IPS-20b (cell line): ENCODE measurements at regions not wholly inside any gene's neighbourhood (a gene's known extent, or its start where the extent isn't known, plus 50 kb on each side); places are given as distances from the start of the nearest gene placed in this dataset.
"Not testable (repeated sequence)": the region's sequence is repeated elsewhere in the genome, so short reads cannot be mapped to it uniquely, and the experiment has no call there.

Source experiments
- H3K27ac ChIP-seq: one replicate; pipeline ENCODE4 v1.5.1; 2013; ENCODE audit warnings: low read length
- H3K27me3 ChIP-seq: 2 replicates; pipeline ENCODE4 v1.6.1; 2013; ENCODE audit warnings: mild to moderate bottlenecking, low read length, inconsistent platforms; ENCODE audit not compliant: insufficient read depth
- H3K36me3 ChIP-seq: 2 replicates; pipeline ENCODE4 v1.6.1; 2013; ENCODE audit warnings: low read depth, mild to moderate bottlenecking, inconsistent platforms, low read length, moderate library complexity; ENCODE audit not compliant: insufficient read depth
- H3K4me1 ChIP-seq: 2 replicates; pipeline ENCODE4 v1.6.1; 2013; ENCODE audit warnings: mild to moderate bottlenecking, control low read depth, inconsistent platforms, low read length, moderate library complexity; ENCODE audit not compliant: insufficient read depth
- H3K4me3 ChIP-seq: 2 replicates; pipeline ENCODE4 v1.5.1; 2013; ENCODE audit warnings: mild to moderate bottlenecking, low read length, inconsistent platforms
- H3K9ac ChIP-seq: 2 replicates; pipeline ENCODE4 v1.6.1; 2013; ENCODE audit warnings: low read depth, mild to moderate bottlenecking, inconsistent platforms, low read length, moderate library complexity
- H3K9me3 ChIP-seq: 2 replicates; pipeline ENCODE4 v1.6.1; 2013; ENCODE audit warnings: mild to moderate bottlenecking, low read depth, low read length, inconsistent platforms; ENCODE audit not compliant: insufficient read depth

GRCh38 chrX:28408017-28408723 is 179.1 kb upstream of the IL1RAPL1 start:
- Histone ChIP-seq H3K4me1 (no peaks in the 10 kb centered on the region), H3K27me3 (no peaks in the 10 kb centered on the region), H3K27ac (no peak overlapping the region), H3K4me3 (no peak overlapping the region), H3K9ac (no peak overlapping the region), H3K36me3 (no peaks in the 10 kb centered on the region), H3K9me3 (no peaks in the 10 kb centered on the region)

- Histone ChIP-seq H3K9me3 (no peaks in the 10 kb centered on the region), H3K27ac (no peak overlapping the region), H3K36me3 (no peaks in the 10 kb centered on the region), H3K27me3 (no peaks in the 10 kb centered on the region), H3K4me3 (no peak overlapping the region), H3K4me1 (no peaks in the 10 kb centered on the region), H3K9ac (no peak overlapping the region)
Measured at GRCh38 chrX:28398342-28398741, 188.9 kb upstream of the IL1RAPL1 start.

- Histone ChIP-seq H3K9ac (no peak overlapping the region), H3K4me1 (no peaks in the 10 kb centered on the region)
Measured at GRCh38 chrX:28391528-28391927, 195.7 kb upstream of the IL1RAPL1 start.

GRCh38 chrX:28379103-28379502 is 208.1 kb upstream of the IL1RAPL1 start:
- Histone ChIP-seq H3K9ac (no peak overlapping the region), H3K4me1 (no peaks in the 10 kb centered on the region), H3K9me3 (no peaks in the 10 kb centered on the region), H3K4me3 (no peak overlapping the region), H3K27me3 (no peaks in the 10 kb centered on the region), H3K27ac (no peak overlapping the region), H3K36me3 (no peaks in the 10 kb centered on the region)

More at GRCh38 chrX:28391528-28391927, 195.7 kb upstream of the IL1RAPL1 start:
- no peaks in the 10 kb centered on the region for H3K36me3 ChIP-seq
- H3K9me3 ChIP-seq, result no peaks in the 10 kb centered on the region
- H3K27ac ChIP-seq, result no peak overlapping the region
- no peaks in the 10 kb centered on the region for H3K27me3 ChIP-seq
- H3K4me3 ChIP-seq, result no peak overlapping the region

GRCh38 chrX:28367649-28368048 is 219.6 kb upstream of the IL1RAPL1 start:
- not testable (repeated sequence) for H3K4me3 ChIP-seq, H3K36me3 ChIP-seq, H3K9ac ChIP-seq, H3K9me3 ChIP-seq, H3K4me1 ChIP-seq, H3K27me3 ChIP-seq, H3K27ac ChIP-seq

- Histone ChIP-seq H3K9ac (no peak overlapping the region), H3K36me3 (no peaks in the 10 kb centered on the region), H3K4me3 (no peak overlapping the region), H3K4me1 (no peaks in the 10 kb centered on the region), H3K27me3 (no peaks in the 10 kb centered on the region), H3K9me3 (no peaks in the 10 kb centered on the region), H3K27ac (no peak overlapping the region)
Measured at GRCh38 chrX:28351801-28352200, 235.4 kb upstream of the IL1RAPL1 start.

- H3K27me3 ChIP-seq, result no peaks in the 10 kb centered on the region
- no peak overlapping the region for H3K9ac ChIP-seq
- no peaks in the 10 kb centered on the region for H3K9me3 ChIP-seq
Measured at GRCh38 chrX:28349888-28350287, 237.4 kb upstream of the IL1RAPL1 start.

GRCh38 chrX:28347476-28347875 is 239.8 kb upstream of the IL1RAPL1 start:
- Histone ChIP-seq H3K27ac (no peak overlapping the region), H3K9ac (no peak overlapping the region), H3K27me3 (no peaks in the 10 kb centered on the region), H3K4me3 (no peak overlapping the region), H3K4me1 (no peaks in the 10 kb centered on the region), H3K9me3 (no peaks in the 10 kb centered on the region), H3K36me3 (no peaks in the 10 kb centered on the region)

More at GRCh38 chrX:28349888-28350287, 237.4 kb upstream of the IL1RAPL1 start:
- no peaks in the 10 kb centered on the region for H3K36me3 ChIP-seq
- H3K4me3 ChIP-seq, result no peak overlapping the region
- no peaks in the 10 kb centered on the region for H3K4me1 ChIP-seq
- no peak overlapping the region for H3K27ac ChIP-seq

GRCh38 chrX:28329156-28329555 is 258.1 kb upstream of the IL1RAPL1 start:
- Histone ChIP-seq H3K4me3 (no peak overlapping the region), H3K27ac (no peak overlapping the region), H3K9me3 (no peaks in the 10 kb centered on the region), H3K4me1 (peaks cover 12% of the 10 kb centered on the region), H3K27me3 (peaks cover 12% of the 10 kb centered on the region; the same call in 1 of the 2 replicates), H3K9ac (no peak overlapping the region), H3K36me3 (no peaks in the 10 kb centered on the region)

GRCh38 chrX:28324321-28324721 is 262.9 kb upstream of the IL1RAPL1 start:
- no peaks in the 10 kb centered on the region for H3K9me3 ChIP-seq
- H3K27me3 ChIP-seq, result peaks cover 22% of the 10 kb centered on the region
- H3K27ac ChIP-seq, result no peak overlapping the region
- no peak overlapping the region for H3K4me3 ChIP-seq
- H3K36me3 ChIP-seq, result no peaks in the 10 kb centered on the region
- H3K4me1 ChIP-seq, result peaks cover 27% of the 10 kb centered on the region
- no peak overlapping the region for H3K9ac ChIP-seq

- peaks cover 22% of the 10 kb centered on the region for H3K27me3 ChIP-seq
- no peak overlapping the region for H3K9ac ChIP-seq
- H3K4me3 ChIP-seq, result no peak overlapping the region
- H3K36me3 ChIP-seq, result no peaks in the 10 kb centered on the region
- H3K9me3 ChIP-seq, result no peaks in the 10 kb centered on the region
- H3K27ac ChIP-seq, result no peak overlapping the region
- peaks cover 27% of the 10 kb centered on the region for H3K4me1 ChIP-seq
Measured at GRCh38 chrX:28321286-28321685, 266.0 kb upstream of the IL1RAPL1 start.

- Histone ChIP-seq H3K9me3 (no peaks in the 10 kb centered on the region), H3K27ac (no peak overlapping the region), H3K36me3 (no peaks in the 10 kb centered on the region), H3K4me1 (no peaks in the 10 kb centered on the region), H3K27me3 (no peaks in the 10 kb centered on the region), H3K4me3 (no peak overlapping the region), H3K9ac (no peak overlapping the region)
Measured at GRCh38 chrX:28312965-28313364, 274.3 kb upstream of the IL1RAPL1 start.
